ENCODE measurements at regions not wholly inside any gene's neighbourhood (a gene's known extent, or its start where the extent isn't known, plus 50 kb on each side); places are given as distances from the start of the nearest gene placed in this dataset.
"Not testable (repeated sequence)": the region's sequence is repeated elsewhere in the genome, so short reads cannot be mapped to it uniquely, and the experiment has no call there.

DNA sequence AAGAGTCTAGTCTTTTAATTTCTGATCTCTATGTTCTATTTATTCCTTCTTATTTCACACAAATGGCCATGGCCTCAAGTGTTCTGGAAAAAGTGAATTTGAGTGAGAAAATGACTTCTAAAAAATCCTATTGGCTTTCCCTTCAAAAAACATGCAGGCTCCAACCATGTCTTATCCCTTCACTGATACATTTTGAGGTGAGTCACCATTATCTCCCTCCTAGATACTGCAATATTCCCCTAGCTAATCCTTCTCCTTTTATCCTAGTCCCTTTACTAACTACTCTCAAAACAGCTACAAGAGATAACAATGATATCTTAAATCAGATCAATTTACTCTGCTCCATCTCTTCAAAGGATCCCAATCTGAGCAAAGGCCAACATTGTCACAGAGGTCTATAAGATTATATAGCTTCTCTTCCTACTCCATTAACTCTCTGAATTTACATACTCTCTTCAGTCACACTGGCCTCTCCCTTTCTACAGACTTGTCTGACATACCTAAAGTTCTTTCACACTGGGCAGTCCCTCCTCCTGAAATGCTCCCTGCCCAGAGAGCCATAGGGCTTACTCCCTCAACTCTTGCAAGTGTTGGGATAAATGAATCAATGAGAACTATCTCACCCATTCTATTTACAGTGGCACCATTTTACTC, 129.2 kb downstream of the TENT5A start:
- no peak for DNase-seq

DNA sequence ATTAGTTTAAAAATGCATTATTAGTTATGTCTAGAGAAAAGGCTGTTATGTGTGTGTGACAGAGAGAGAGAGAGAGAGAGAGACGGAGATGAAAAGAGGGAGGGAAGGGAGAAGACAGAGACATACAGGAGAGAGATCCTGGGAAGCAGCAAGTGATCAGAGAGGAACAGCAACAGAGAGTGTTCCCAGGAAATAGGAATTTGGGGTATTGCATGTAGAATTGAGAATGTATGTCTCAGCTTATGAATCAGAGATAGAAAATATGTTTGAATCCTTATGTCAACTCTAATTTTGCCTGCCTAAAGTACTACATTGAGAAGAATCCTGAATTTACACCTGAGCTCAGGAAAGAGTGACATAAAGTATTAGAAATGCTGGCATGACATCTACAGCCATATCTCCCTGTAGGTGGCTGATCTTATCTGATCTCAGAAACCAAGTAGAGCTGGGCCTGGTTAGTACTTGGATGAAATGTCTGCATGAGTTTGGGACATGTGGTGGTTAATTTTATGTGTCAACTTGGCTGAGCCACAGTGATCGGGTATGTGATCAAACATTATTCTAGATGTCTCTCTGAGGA, 130.6 kb downstream of the TENT5A start:
- no peak for DNase-seq

DNA sequence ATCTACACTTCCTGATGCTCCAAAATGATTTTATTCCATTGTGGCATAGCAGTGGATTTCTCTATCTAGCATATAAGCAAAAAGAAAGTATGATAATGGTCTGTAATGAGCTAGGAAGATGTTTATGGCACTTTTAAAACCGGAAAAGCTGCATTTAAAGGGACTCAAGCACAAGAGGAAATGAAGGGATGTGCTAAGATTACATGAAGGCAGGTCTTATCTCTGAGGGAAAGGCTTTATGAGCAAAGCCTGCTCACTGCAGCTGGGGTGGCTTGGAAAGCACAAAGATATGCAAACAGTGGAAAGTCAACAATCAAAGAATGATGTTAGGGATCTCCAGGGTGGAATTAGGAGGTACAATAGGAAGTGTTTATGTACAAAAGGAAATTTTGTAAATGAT, 138.2 kb downstream of the TENT5A start:
- DNase-seq: no peak

DNA sequence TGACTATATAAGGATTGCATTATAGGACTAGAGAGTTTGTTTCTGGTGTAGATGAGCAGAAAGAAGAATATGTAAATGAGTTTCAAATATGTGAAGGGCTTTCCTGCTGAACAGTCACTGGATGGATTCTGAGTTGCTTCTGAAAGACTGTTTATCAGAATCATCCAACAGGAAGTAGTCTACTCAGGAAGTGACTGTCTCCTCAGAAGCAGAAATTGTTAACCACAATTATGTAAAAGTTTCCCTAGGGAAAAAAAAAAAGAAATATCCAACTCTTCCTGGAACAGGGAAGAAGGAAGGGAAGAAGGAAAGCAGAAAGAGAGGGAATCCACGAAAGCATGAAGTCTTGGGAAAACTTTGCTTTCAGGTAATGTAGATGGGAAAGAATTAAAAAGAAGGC, 138.9 kb downstream of the TENT5A start:
- peak in 1 of 4 experiments; percentile 16 for DNase-seq

DNA sequence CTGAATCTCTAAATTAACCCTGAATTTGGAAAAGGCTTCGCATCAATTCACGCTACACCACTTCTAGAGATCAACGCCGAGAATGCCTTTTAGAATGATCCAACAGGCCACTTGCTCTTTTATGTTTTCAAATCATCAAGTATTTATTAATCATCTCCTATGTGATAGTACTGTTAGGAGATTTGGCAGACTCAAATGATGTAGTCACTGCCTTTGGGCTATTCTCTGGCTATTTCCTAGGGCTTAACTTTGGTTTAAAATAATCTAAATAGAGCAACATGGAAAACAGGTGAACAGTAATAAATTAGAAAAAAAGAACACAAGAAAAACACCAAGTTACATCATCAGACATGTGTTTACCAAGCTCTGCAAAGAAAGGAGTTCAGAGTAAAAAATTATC, 140.3 kb downstream of the TENT5A start:
- no peak for DNase-seq

DNA sequence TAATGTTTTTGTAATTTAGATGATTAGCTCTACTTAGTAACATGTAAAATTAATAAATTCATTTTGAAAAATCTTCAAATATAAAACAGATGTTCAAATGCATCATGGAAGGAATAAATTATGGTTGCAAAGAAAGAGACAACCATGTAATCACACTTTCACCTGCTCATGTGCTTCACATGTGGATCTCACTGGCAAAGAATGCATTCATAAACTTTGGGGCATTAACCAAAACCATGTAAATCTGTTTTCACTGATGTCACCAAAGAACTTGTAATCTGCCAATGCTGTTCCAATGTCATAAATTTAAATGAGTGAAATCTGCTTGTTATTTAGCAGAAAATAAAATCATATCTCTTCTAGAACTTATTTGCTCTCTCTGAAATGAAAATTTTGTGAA, 142.7 kb downstream of the TENT5A start:
- DNase-seq: no peak

DNA sequence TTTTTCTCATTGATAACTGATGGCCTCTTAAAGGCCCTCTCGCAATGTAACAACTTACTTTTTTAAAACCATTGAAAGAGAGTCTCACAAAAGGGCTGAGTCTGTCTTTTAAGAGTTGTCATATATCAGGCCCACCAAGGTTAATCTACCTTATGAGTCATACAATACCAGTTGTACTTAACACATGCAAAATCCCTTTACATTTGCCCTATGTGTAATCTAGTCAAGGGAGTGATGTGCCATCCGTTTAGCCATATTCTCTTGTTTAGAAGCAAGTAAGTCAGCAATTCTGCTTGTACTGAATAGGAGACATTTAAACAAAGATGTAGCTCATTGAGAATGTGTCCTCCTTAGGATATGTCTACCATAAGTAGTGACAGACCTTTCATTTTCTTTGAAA, 143.7 kb downstream of the TENT5A start:
- no peak for DNase-seq

DNA sequence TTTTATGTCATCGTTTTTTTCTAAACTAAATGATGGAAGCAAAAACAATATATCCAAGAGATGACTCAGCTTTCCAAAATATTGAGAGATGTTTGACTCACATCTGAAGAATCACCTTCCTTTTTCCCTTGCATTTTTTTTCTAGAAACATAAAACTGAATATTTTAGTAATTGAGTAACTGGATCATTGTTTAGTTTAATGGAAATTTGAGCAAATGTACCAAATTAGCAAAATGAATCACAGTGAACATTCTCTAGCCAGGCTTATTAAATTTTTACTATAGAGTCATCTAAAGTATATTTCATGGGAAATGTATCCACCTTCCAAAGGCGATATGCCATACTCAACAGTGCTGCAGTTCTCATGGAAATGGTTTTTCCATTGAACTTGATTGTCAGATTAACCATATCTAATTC, 145.5 kb downstream of the TENT5A start:
- no peak for DNase-seq

DNA sequence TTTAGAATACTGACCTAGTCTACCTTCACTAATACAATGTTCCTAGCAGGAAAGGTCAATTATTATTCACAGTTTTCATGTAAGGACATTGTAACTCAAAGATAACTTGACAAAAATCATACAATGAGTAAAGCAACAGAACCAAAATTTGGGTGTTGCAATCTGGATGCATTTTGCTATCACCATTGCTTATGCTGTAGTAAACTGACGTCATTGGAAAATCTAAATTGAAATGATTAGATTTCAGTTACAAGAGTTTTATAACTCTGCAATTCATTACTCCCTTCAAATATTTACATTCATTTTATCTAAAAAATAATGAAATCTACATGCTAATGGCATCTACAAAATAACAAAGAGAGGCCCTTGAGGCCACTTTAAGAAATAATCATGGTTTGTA, 147.0 kb downstream of the TENT5A start:
- DNase-seq: no peak

DNA sequence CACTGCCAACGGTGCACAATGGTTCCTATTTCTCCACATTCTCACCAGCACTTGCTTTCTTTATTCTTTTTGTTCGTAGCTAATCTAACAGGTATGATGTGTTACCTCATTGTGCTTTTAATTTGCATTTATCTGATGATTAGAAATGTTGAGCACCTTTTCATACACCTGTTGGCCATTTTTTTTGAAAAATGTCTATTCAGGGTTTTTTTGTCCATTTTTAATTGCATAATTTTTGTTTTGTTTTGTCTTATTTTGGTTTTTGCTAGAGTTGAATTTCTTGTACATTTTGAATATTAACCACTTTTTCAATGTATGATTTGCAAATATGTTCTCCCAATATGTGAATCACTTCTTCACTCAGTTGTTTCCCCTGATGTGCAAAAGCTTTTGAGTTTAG, 150.6 kb downstream of the TENT5A start:
- no peak for DNase-seq

DNA sequence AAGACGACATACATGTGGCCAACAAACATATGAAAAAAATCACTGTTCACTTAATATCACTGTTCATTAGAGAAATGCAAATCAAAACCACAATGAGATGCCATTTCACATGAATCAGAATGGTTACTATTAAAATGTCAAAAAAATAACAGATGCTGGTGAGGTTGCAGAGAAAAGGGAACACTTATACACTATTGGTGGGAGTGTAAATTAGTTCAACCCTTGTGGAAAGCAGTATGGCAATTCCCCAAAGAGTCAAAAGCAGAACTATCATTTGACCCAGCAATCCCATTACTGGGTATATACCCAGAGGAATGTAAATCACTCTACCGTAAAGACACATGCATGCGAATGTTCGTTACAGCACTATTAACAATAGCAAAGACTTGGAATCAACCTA, 152.0 kb downstream of the TENT5A start:
- DNase-seq: not testable (repeated sequence)

DNA sequence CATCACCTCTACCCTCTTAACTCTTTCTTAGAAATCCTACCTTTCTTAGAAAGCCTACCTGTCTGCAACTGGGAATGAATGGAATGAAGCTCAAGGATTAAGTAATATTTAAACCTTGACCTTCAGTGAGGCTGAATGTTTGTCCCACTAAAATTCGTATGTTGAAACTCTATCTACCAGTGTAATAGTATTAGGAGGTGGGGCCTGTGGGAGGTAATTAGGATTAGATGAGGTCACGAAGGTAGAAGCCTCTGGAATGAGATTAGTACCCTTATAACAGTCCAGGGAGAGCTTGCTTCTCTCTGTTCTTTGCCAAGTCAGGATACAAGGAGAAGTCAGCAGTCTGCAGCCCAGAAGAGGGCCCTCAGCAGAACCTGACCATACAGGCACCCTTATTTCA, 158.0 kb downstream of the TENT5A start:
- DNase-seq: no peak

DNA sequence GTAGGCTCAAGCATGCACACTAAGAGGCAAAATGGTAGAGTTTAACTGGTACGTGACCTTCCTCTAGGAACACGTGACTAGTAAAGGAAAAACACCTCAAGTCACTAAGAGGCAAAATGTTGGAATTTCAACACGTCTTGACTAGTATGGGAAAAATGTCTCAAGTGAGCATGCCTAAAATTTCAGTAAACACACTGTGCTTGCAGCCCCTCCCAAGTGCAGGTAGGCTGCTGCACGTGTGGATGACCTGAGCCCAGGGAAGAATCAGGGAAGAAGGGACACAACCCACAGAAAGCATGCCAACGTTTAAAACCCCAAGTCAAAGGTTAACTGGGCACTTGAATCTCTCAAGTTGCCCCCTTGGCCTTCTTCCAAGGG, 162.2 kb downstream of the TENT5A start:
- DNase-seq: no peak

DNA sequence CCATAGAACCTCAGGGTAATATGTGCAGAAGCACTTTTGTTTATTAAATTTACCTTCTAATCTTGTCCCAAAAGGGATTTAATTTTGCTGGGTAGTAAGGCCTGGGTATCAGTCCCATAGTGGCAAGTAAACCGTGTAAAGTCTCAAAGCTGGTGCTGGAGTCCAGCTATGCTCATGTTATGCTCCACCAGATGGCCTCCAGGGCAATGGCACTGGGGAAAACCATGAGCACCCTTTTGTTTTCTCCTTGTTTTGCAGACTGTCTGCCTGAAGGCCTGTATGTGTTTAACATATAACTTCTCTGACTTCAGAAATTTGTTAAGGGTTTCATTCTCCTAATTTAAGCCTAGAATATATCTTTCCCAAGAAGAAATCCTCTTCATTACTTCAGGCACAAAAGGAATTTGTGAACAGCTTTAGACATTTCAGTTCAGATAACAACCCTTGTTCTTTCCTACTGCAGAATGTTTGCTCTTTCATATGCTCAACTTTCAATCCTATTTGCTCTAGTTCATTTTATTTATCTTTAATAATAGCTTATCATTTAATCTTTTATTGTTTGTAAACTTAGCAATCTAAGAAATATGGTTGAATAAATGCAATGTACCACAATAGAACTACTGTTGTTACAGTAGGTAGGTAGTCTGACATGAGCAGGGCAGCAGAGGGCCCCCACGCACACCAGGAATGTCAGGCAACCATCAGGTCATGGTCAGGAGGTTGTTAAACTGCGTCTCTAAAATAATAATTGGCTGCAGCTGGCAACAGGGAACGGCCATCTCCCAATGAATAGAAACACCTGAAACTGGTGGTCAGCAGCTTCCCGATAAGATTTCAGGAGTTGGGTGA, 162.8 kb downstream of the TENT5A start:
- DNase-seq: no peak

DNA sequence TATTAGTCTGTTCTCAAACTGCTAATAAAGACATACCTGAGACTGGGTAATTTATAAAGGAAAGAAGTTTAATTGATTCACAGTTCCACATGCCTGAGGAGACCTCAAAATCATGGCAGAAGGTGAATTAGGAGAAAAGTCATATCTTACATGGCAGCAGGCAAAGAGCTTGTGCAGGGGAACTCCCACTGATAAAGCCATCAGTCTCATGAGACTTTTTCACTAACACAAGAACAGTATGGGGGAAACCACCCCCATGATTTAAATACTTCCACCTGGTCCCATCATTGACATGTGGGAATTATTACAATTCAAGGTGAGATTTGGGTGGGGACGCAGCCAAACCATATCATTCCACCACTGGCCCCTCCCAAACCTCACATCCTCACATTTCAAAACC, 166.8 kb downstream of the TENT5A start:
- not testable (repeated sequence) for DNase-seq

DNA sequence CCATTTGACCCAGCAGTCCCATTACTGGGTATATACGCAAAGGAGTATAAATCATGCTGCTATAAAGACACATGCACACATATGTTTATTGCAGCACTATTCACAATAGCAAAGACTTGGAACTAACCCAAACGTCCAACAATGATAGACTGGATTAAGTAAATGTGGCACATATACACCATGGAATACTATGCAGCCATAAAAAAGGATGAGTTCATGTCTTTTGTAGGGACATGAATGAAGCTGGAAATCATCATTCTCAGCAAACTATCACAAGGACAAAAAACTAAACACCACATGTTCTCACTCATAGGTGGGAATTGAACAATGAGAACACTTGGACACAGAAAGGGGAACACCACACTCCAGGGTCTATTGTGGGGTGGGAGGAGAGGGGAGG, 168.3 kb downstream of the TENT5A start:
- not testable (repeated sequence) for DNase-seq

DNA sequence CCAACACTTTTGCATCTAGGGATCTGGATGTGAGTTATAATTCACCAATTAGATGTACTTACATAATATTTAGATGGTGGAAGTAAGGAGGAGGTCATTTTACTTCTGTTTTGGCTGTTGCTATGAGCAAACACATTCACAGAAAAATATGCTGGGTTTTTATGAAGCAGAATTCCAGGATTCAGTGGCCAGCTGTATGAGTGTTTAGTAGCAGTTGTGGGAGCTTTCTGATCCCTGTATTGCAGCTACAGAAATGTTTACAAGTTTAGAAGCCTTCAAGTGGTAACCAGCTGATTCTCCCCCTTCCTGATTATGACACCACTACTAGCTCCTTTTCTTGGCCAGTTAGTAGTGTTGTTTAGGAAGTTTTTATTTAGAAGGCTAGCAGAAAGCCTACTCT, 177.0 kb downstream of the TENT5A start:
- no peak for DNase-seq

DNA sequence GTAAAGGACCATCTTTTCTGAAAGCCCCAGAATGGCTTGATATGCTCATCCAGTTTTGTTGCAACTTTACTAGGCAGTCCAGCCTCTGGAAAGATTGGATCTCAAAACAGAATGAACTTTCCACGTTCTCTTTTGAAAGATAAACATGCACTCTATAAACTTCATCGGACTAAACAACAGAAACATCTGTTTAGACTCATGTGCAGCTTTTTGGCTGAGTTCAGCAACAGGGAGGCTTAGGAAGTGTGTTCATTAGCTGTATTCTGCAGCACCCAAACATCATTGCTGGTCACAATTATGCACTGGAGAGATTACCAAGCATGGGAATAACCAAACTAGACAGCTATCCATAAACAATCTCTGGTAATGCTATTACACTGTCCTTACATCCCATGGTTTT, 180.5 kb downstream of the TENT5A start:
- DNase-seq: no peak

DNA sequence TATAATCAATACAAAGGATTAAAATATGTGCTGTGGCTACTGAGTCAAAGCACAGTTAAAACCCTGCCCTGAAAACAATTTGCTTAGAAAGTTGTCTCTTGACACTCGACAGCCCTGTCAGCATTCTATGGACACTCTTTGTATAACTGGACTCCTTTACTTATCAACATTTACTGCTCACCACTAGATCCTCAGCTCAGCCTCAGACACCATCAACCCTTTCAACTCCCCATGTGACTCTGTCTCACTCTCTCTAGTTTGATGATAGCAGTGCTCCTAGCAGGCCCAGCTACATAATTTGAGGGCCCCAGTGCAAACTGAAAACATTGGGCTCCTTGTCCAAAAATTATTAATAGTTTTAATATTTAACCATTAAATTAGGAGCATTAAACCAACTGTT, 181.8 kb downstream of the TENT5A start:
- DNase-seq: no peak

DNA sequence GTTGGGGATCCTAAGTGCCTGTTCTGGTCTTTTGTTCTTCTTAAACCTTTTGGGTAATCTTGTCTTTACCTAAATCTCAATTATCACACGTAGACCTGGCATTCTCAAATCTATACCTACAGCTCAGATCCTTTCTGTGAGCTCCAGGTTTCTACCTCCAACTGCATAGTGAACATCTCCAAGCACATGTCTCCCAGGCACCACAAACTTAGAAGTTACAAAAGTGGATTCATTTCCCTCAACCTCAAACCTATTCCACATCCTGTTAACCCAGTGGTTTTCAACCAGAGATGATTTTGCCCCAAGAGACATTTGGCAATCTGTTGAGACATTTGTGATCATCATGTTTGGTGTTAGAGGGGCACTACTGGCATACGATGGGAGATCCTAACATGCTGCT, 183.5 kb downstream of the TENT5A start:
- no peak for DNase-seq

DNA sequence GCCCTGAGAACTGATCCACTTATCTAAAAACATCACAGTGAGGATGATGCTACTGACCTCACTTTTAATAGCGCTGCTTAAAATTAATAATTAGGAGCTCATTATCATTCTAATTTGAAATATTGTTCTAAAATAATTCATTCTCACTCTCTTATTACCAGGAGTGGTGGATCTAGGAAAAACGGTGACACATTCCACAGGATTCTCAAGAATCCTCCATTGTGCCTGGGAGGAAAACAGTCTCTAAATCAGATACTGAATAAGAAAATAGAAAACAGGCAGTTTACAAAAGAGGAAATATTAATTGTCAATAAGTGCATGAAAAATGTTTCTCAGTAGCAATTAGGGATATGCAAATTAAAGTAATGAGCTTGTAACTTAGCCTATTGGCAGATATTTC, 187.4 kb downstream of the TENT5A start:
- DNase-seq: no peak

DNA sequence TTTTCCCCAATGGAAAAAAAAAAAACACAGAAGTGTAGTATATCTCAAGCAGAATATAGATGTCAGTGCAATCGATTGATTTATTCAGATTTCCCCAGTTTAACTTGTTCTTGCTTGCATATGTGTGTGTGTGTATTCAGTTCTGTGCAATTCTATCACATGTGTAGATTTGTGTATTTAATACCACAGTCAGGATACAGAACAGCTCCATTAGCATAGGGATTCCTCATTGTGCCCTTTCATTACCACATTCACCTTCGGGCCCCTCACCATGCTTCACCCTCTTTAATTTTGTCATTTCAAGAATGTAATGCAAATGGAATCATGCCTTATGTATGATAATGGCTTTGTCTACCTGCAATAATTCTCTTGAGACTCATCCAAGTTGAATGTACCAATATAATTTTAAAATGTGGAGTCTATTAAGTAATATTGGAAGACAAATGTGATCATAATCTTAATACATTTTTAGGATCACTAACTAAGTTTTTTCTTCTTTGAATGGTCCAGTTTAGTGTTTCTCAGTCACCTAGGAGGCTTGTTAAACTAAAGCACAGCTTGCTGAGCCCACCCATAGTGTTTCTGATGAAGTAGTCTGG, 187.9 kb downstream of the TENT5A start:
- no peak for DNase-seq

DNA sequence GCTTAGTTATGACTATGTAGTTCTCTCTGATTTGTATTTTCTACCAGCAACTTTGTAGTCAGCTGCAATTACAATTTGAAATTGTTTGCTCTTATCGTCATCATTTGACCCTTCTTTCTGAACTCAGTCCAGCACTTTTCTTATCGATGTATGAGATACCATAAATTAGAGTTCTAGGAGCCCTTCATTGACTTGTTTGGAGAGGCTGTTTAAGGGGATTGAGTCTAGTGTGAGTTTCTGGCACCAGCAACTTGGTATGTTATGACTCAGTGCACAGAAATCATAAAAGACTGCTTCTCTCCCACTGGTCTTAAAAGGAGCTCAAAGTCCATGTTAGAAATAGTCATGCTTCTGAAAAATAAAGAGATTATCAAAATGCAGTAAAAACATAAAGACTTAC, 190.3 kb downstream of the TENT5A start:
- no peak for DNase-seq

DNA sequence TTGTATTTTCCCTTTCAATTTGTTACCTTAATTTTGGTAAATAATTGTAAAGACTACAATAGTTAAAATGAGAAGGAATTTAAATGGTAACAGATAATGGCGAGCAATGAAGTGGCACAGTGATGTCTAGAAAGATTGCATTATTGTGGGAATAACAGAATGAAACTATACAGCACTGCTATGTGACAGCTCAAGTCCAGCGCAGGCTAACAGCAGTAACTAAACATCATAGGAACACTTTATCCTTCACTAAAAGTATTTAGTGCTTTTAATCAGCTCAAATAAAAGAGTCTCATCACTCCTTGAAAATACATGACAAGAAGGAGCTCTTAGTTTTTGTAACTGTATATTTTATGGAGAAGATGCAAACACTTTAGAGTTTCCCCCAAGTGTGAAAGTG, 190.8 kb downstream of the TENT5A start:
- no peak for DNase-seq

Data from suppressor macrophage (primary cell).